Heart left ventricle (tissue), 16 donors: ENCODE measurements at regions not wholly inside any gene's neighbourhood (a gene's known extent, or its start where the extent isn't known, plus 50 kb on each side); places are given as distances from the start of the nearest gene placed in this dataset.

Experiments used
- ATAC-seq, 4 donors: fragments of 200-7000 bp; cut with Tn5 transposase; one replicate each; pipeline ENCODE4 v1.9.1; 2020 to 2022; ENCODE audit warnings: moderate library complexity in 4 of 4, mild to moderate bottlenecking in 3 of 4, moderate number of reproducible peaks in 1 of 4
- DNase-seq, 5 donors: peaks; one replicate each; pipeline ENCODE4 v3.0.0-alpha.2; 2020
- H3K27ac ChIP-seq, 12 donors: fragments of 200-600 bp; sonication (generic) in 4 of 12; one replicate each; pipeline versions ENCODE4 v1.5.0 to v1.8.0; 2016 to 2022; ENCODE audit warnings: mild to moderate bottlenecking in 2 of 12
- H3K27me3 ChIP-seq, 9 donors: fragments of 200-600 bp; sonication (generic) in 2 of 9; one replicate each; pipeline versions ENCODE4 v1.5.1 to v1.8.0; 2016 to 2022; ENCODE audit warnings: mild to moderate bottlenecking in 3 of 9
- H3K36me3 ChIP-seq, 9 donors: fragments of 200-600 bp; sonication (generic) in 2 of 9; one replicate each; pipeline versions ENCODE4 v1.5.0 to v1.8.0; 2018 to 2022; ENCODE audit warnings: mild to moderate bottlenecking in 2 of 9
- H3K4me1 ChIP-seq, 12 donors: fragments of 200-600 bp; sonication (generic) in 4 of 12; one replicate each; pipeline versions ENCODE4 v1.5.0 to v1.8.0; 2016 to 2022; ENCODE audit warnings: mild to moderate bottlenecking in 3 of 12
- H3K4me3 ChIP-seq, 12 donors: fragments of 200-600 bp; sonication (generic) in 4 of 12; one replicate each; pipeline versions ENCODE4 v1.5.0 to v1.8.0; 2017 to 2022; ENCODE audit warnings: mild to moderate bottlenecking in 9 of 12, moderate library complexity in 4 of 12
- H3K9me3 ChIP-seq, 12 donors: fragments of 200-600 bp; sonication (generic) in 4 of 12; one replicate each; pipeline versions ENCODE4 v1.5.0 to v1.8.0; 2016 to 2022; ENCODE audit warnings: mild to moderate bottlenecking in 1 of 12
- CTCF ChIP-seq, 12 donors: fragments of 200-600 bp; sonication (generic) in 4 of 12; IDR thresholded peaks; one replicate each; pipeline versions ENCODE4 v1.5.0 to v1.8.0; 2018 to 2022; ENCODE audit warnings: antibody characterized with exemption in 12 of 12, mild to moderate bottlenecking in 5 of 12
- POLR2A ChIP-seq, 2 donors: fragments of 450-650 bp; IDR thresholded peaks; one replicate each; pipeline ENCODE4 v1.6.1; 2017; ENCODE audit warnings: antibody characterized with exemption in 2 of 2, mild to moderate bottlenecking in 2 of 2, moderate library complexity in 2 of 2
- WGBS, 4 donors: extraction: QIAGEN DNeasy Blood & Tissue Kit in 2 of 4; methylation state at CpG; one replicate each; pipeline versions ENCODE4 v1.1.5 to v1.1.7; 2013 to 2018; 5-methylcytosine and 5-hydroxymethylcytosine counted together
- intact Hi-C, 10 donors: fragments of 100-400 bp; cut with DNase I; formaldehyde crosslinking; loops; one replicate each; pipeline versions ENCODE4 v1.11.1 to v1.14.2; 2022
- donor health status: ischemic (EF 13 %, LVEDD 7.1; RV severe dilation, severe dysfunction).
- donor health status: healthy with polysubstance abuse.
- donor health status: DM: no; HTN: yes; CAD: no.
- donor health status: DM: no; HTN: no; CAD: no.
- donor health status: ischemic (EF 25% LVEDD 6.9; RV normal size, moderate dysfunction).
- donor health status: ischemic (EF 25% LVEDD 5.7; RV mildly dilated, moderate dysfunction).
- donor health status: healthy.
- donor health status: DM: yes; HTN: yes; CAD: no.
- donor health status: ischemic (EF 35%, LVEDD 5.7; RV mildly dilated, moderate dysfunction).
- donor health status: nonischemic (EF 11% LVEDD 7.7; RV severe dilation, severe dysfunction).
- donor health status: DM: yes; HTN: yes; CAD: no.
- donor health status: PGD.
- donor health status: ischemic (EF 29% LVEDD 5.4; RV normal size, mild dysfunction).
- donor health status: nonischemic (EF 23%, LVEDD 6.1; RV moderate dilation, normal function).

DNA sequence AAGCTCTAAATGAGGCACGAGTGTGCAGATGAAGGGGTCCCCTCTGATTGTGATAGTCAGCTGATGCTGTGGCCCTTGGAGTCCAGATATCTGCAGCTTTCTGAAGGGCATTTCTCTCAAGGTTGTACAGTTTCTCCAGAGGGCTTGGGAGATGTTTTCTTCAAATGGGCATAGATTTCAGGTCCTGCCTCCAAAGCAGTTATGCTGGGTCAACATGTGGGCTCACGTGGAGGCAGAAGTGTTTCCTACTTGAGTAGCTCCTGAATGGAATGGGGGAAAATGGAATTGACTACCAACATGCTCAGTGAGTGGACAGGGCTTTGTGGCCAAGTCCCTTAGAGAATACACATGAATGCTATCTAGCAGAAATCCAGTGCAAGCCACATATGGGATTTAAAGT, 360.7 kb downstream of the SAMD5 start:
- no peak overlapping the region for H3K27ac ChIP-seq
- H3K36me3 ChIP-seq = no peaks in the 10 kb centered on the region
- TF ChIP-seq POLR2A (IDR thresholded peaks at IDR 0.05) (no peak), CTCF (IDR thresholded peaks at IDR 0.05) (no peak)
- ATAC-seq = no peak
- 52% methylated on average over 2 of the region's 2 CpGs for WGBS, 4 donors
- H3K9me3 ChIP-seq = no peaks in the 10 kb centered on the region
- no peak for DNase-seq
- no peak overlapping the region for H3K4me3 ChIP-seq
- no peaks in the 10 kb centered on the region for H3K27me3 ChIP-seq
- intact Hi-C loops = no loop called here
- H3K4me1 ChIP-seq = peaks cover 0 to 12% (median 0%) of the 10 kb centered on the region in 12 donors

- H3K27me3 ChIP-seq = no peaks in the 10 kb centered on the region
- no peak overlapping the region for H3K27ac ChIP-seq
- no peaks in the 10 kb centered on the region for H3K9me3 ChIP-seq
- DNase-seq (no peak), ATAC-seq (no peak)
- intact Hi-C loops = no loop called here
- no peak overlapping the region for H3K4me3 ChIP-seq
- no peaks in the 10 kb centered on the region for H3K36me3 ChIP-seq
- whole genome bisulfite sequencing, 4 donors = 92 to 97% (median 93%) methylated on average over 5 of the region's 5 CpGs
- TF ChIP-seq POLR2A (IDR thresholded peaks at IDR 0.05) = no peak
- no peak for TF ChIP-seq CTCF (IDR thresholded peaks at IDR 0.05)
- H3K4me1 ChIP-seq = peaks cover 0 to 12% (median 0%) of the 10 kb centered on the region in 12 donors
Observed at GRCh38 chr6:147869869-147870268, 361.4 kb downstream of the SAMD5 start.

- intact Hi-C loops = no loop called here
- 39 to 52% (median 46%) methylated on average over 3 to 4 of the region's 4 CpGs for WGBS, 4 donors
- ATAC-seq (no peak), DNase-seq (no peak)
- Histone ChIP-seq H3K9me3 (no peaks in the 10 kb centered on the region), H3K27ac (no peak overlapping the region), H3K4me1 (peaks cover 0 to 12% (median 0%) of the 10 kb centered on the region in 12 donors), H3K27me3 (no peaks in the 10 kb centered on the region), H3K4me3 (no peak overlapping the region), H3K36me3 (no peaks in the 10 kb centered on the region)
- no peak for TF ChIP-seq POLR2A (IDR thresholded peaks at IDR 0.05)
- no peak for TF ChIP-seq CTCF (IDR thresholded peaks at IDR 0.05)
Observed at GRCh38 chr6:147870506-147871110, 362.1 kb downstream of the SAMD5 start.

GRCh38 chr6:147872002-147872401, 363.5 kb downstream of the SAMD5 start:
- Histone ChIP-seq H3K27ac (no peak overlapping the region), H3K9me3 (no peaks in the 10 kb centered on the region), H3K4me3 (no peak overlapping the region), H3K36me3 (no peaks in the 10 kb centered on the region), H3K4me1 (peaks cover 0 to 12% (median 0%) of the 10 kb centered on the region in 12 donors), H3K27me3 (no peaks in the 10 kb centered on the region)
- DNase-seq = no peak
- WGBS, 4 donors = 87 to 92% (median 90%) methylated on average over 1 of the region's 1 CpG
- ATAC-seq = no peak
- intact Hi-C loops = no loop called here
- TF ChIP-seq POLR2A (IDR thresholded peaks at IDR 0.05) (no peak), CTCF (IDR thresholded peaks at IDR 0.05) (no peak)
